ENCODE measurements at regions not wholly inside any gene's neighbourhood (a gene's known extent, or its start where the extent isn't known, plus 50 kb on each side); places are given as distances from the start of the nearest gene placed in this dataset.

- H3K4me2 ChIP-seq (ENCODE audit: low read depth, low read length, poor library complexity, severe bottlenecking) = no peak overlapping the region
- no peak overlapping the region for H3K27ac ChIP-seq (ENCODE audit: low read depth, low read length)
- no peak overlapping the region for H3K4me3 ChIP-seq (ENCODE audit: insufficient read depth, low read length, poor library complexity, severe bottlenecking)
Measured at GRCh38 chr1:4602462-4603294, 51.7 kb upstream of the AJAP1 start.

GRCh38 chr1:4603295-4604110 is 50.9 kb upstream of the AJAP1 start:
- Histone ChIP-seq H3K79me2 (ENCODE audit: insufficient read depth, low read length) (no peaks in the 10 kb centered on the region), H2AFZ (ENCODE audit: low read depth, low read length, severe bottlenecking) (no peak overlapping the region), H3K4me3 (ENCODE audit: insufficient read depth, low read length, poor library complexity, severe bottlenecking) (no peak overlapping the region), H4K20me1 (ENCODE audit: low read depth, low read length) (no peaks in the 10 kb centered on the region), H3K9me3 (ENCODE audit: insufficient read depth, low read length) (no peaks in the 10 kb centered on the region), H3K36me3 (ENCODE audit: low read length) (no peaks in the 10 kb centered on the region), H3K9me2 (replicated peaks; ENCODE audit: insufficient read depth, low read length) (no peaks in the 10 kb centered on the region), H3K27me3 (ENCODE audit: low read length) (no peaks in the 10 kb centered on the region), H3K27ac (ENCODE audit: low read depth, low read length) (no peak overlapping the region), H3F3A (ENCODE audit: insufficient read depth) (no peaks in the 10 kb centered on the region), H3K4me2 (ENCODE audit: low read depth, low read length, poor library complexity, severe bottlenecking) (no peak overlapping the region), H3K9ac (ENCODE audit: low read length) (no peak overlapping the region)
- no peak for TF ChIP-seq EZH2phosphoT487 (conservative IDR thresholded peaks at IDR 0.05; ENCODE audit: low read length)
- no peak for TF ChIP-seq CTCF (IDR thresholded peaks at IDR 0.05; ENCODE audit: insufficient read depth, low read length, poor library complexity, severe bottlenecking)

More at GRCh38 chr1:4602462-4603294, 51.7 kb upstream of the AJAP1 start:
- Histone ChIP-seq H3K9me2 (replicated peaks; ENCODE audit: insufficient read depth, low read length) (no peaks in the 10 kb centered on the region), H3K9me3 (ENCODE audit: insufficient read depth, low read length) (no peaks in the 10 kb centered on the region), H3K36me3 (ENCODE audit: low read length) (no peaks in the 10 kb centered on the region), H3K79me2 (ENCODE audit: insufficient read depth, low read length) (no peaks in the 10 kb centered on the region), H3K9ac (ENCODE audit: low read length) (no peak overlapping the region), H4K20me1 (ENCODE audit: low read depth, low read length) (no peaks in the 10 kb centered on the region), H2AFZ (ENCODE audit: low read depth, low read length, severe bottlenecking) (no peak overlapping the region), H3F3A (ENCODE audit: insufficient read depth) (no peaks in the 10 kb centered on the region), H3K27me3 (ENCODE audit: low read length) (no peaks in the 10 kb centered on the region)
- TF ChIP-seq CTCF (IDR thresholded peaks at IDR 0.05; ENCODE audit: insufficient read depth, low read length, poor library complexity, severe bottlenecking) = no peak
- no peak for TF ChIP-seq EZH2phosphoT487 (conservative IDR thresholded peaks at IDR 0.05; ENCODE audit: low read length)
